Gastrocnemius medialis (tissue), 4 donors: ENCODE measurements at regions not wholly inside any gene's neighbourhood (a gene's known extent, or its start where the extent isn't known, plus 50 kb on each side); places are given as distances from the start of the nearest gene placed in this dataset.

Experiments used
- ATAC-seq, 2 donors: fragments of 150-250 bp; one replicate each; pipeline ENCODE4 v1.9.1; 2016
- DNase-seq, 2 donors: peaks; one replicate each; pipeline ENCODE4 v3.0.0-alpha.2; 2019
- H3K27ac ChIP-seq, 4 donors: fragments of 200-600 bp; sonication (generic); 1 replicate in 1 of 4; 2 replicates in 3 of 4; pipeline ENCODE4 v1.5.1; 2016 to 2018; ENCODE audit warnings: mild to moderate bottlenecking in 2 of 4, moderate library complexity in 1 of 4
- H3K27me3 ChIP-seq, 3 donors: fragments of 200-600 bp; sonication (generic) in 2 of 3; 1 replicate in 1 of 3; 2 replicates in 2 of 3; pipeline versions ENCODE4 v1.5.1 to v1.6.0; 2016 to 2019; ENCODE audit warnings: mild to moderate bottlenecking in 1 of 3, moderate library complexity in 1 of 3
- H3K36me3 ChIP-seq, 2 donors: fragments of 200-600 bp; sonication (generic) in 1 of 2; one replicate each; pipeline ENCODE4 v1.5.1; 2017 to 2018
- H3K4me1 ChIP-seq, 2 donors: fragments of 200-600 bp; sonication (generic) in 1 of 2; one replicate each; pipeline ENCODE4 v1.5.1; 2016 to 2017; ENCODE audit warnings: mild to moderate bottlenecking in 2 of 2
- H3K4me3 ChIP-seq, 4 donors: fragments of 200-600 bp; sonication (generic) in 3 of 4; 1 replicate in 1 of 4; 2 replicates in 3 of 4; pipeline ENCODE4 v1.5.1; 2016 to 2019; ENCODE audit warnings: mild to moderate bottlenecking in 2 of 4
- H3K9me3 ChIP-seq, 3 donors: fragments of 200-600 bp; sonication (generic) in 2 of 3; 1 replicate in 1 of 3; 2 replicates in 2 of 3; pipeline ENCODE4 v1.5.1; 2016 to 2019
- POLR2A ChIP-seq, 2 donors: fragments of 450-650 bp; IDR thresholded peaks; one replicate each; pipeline ENCODE4 v1.6.1; 2017; ENCODE audit warnings: antibody characterized with exemption in 2 of 2, mild to moderate bottlenecking in 2 of 2, moderate library complexity in 2 of 2
- in situ Hi-C, 4 donors: fragments of 200-750 bp; cut with MboI; loops; one replicate each; pipeline versions ENCODE4 v1.15.0 to v1.8.0; 2017; ENCODE audit warnings: low sequenced_read_pairs in 4 of 4
- intact Hi-C: fragments of 100-400 bp; cut with DNase I; formaldehyde crosslinking; loops from one replicate; pipeline ENCODE4 v1.15.1; 2023; ENCODE audit warnings: low total_unique reads
- TF ChIP-seq, protein P1 (sequence below), 5 experiments: fragments of 450-650 bp in 3 of 5; fragments of 200-600 bp in 2 of 5; sonication (generic) in 2 of 5; IDR thresholded peaks in 4 of 5; conservative IDR thresholded peaks in 1 of 5; 1 replicate in 4 of 5; 2 replicates in 1 of 5; pipeline ENCODE4 v1.5.1; 2016 to 2019; ENCODE audit warnings: antibody characterized with exemption in 5 of 5, mild to moderate bottlenecking in 3 of 5, moderate library complexity in 3 of 5

- Histone ChIP-seq H3K27ac (no peak overlapping the region), H3K9me3 (no peaks in the 10 kb centered on the region), H3K4me3 (no peak overlapping the region), H3K27me3 (no peaks in the 10 kb centered on the region), H3K4me1 (no peaks in the 10 kb centered on the region), H3K36me3 (no peaks in the 10 kb centered on the region)
- intact Hi-C loops (no loop called here), in situ Hi-C loops (no loop called here)
- DNase-seq (no peak), ATAC-seq (no peak)
- no peak for TF ChIP-seq POLR2A (IDR thresholded peaks at IDR 0.05)
- TF ChIP-seq, protein P1, sequence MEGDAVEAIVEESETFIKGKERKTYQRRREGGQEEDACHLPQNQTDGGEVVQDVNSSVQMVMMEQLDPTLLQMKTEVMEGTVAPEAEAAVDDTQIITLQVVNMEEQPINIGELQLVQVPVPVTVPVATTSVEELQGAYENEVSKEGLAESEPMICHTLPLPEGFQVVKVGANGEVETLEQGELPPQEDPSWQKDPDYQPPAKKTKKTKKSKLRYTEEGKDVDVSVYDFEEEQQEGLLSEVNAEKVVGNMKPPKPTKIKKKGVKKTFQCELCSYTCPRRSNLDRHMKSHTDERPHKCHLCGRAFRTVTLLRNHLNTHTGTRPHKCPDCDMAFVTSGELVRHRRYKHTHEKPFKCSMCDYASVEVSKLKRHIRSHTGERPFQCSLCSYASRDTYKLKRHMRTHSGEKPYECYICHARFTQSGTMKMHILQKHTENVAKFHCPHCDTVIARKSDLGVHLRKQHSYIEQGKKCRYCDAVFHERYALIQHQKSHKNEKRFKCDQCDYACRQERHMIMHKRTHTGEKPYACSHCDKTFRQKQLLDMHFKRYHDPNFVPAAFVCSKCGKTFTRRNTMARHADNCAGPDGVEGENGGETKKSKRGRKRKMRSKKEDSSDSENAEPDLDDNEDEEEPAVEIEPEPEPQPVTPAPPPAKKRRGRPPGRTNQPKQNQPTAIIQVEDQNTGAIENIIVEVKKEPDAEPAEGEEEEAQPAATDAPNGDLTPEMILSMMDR (IDR thresholded peaks at IDR 0.05 in 4 of 5, conservative IDR thresholded peaks at IDR 0.05 in 1 of 5): no peak
These were observed 765.8 kb downstream of the SLITRK5 start for GRCh38 chr13:88436974-88437373.

DNA sequence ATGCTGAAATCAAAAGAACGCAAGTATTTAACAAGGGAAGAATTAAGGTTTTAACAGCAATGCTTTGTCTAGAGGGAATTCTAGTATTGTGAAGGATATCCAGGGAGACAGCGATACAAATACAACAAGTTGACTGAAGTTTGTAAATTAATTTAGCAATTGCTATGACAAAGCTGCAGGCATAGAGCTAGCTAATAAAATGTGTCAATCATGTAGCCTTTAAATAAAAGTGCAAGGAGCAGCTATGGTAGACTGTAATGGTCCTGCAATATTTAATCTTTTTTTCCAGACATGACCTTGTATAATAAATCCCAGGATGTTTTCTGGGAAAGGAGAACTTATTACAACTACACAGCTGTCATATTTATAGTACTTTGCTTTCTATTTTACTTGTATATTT, 779.3 kb downstream of the SLITRK5 start:
- Histone ChIP-seq H3K36me3 (no peaks in the 10 kb centered on the region), H3K4me1 (no peaks in the 10 kb centered on the region), H3K27ac (no peak overlapping the region), H3K4me3 (no peak overlapping the region), H3K9me3 (no peaks in the 10 kb centered on the region), H3K27me3 (no peaks in the 10 kb centered on the region)
- in situ Hi-C loops: no loop called here
- intact Hi-C loops: no loop called here
- TF ChIP-seq, protein P1 (IDR thresholded peaks at IDR 0.05 in 4 of 5, conservative IDR thresholded peaks at IDR 0.05 in 1 of 5): no peak
- no peak for TF ChIP-seq POLR2A (IDR thresholded peaks at IDR 0.05)
- ATAC-seq (no peak), DNase-seq (no peak)

- no peaks in the 10 kb centered on the region for H3K4me1 ChIP-seq
- H3K9me3 ChIP-seq: no peaks in the 10 kb centered on the region
- H3K36me3 ChIP-seq: no peaks in the 10 kb centered on the region
- DNase-seq (no peak), ATAC-seq (no peak)
- H3K27me3 ChIP-seq: no peaks in the 10 kb centered on the region
- intact Hi-C loops (no loop called here), in situ Hi-C loops (no loop called here)
- TF ChIP-seq, protein P1 (IDR thresholded peaks at IDR 0.05 in 4 of 5, conservative IDR thresholded peaks at IDR 0.05 in 1 of 5): no peak
- no peak for TF ChIP-seq POLR2A (IDR thresholded peaks at IDR 0.05)
- no peak overlapping the region for H3K27ac ChIP-seq
- no peak overlapping the region for H3K4me3 ChIP-seq
These were observed 785.0 kb downstream of the SLITRK5 start for GRCh38 chr13:88456151-88456550.

DNA sequence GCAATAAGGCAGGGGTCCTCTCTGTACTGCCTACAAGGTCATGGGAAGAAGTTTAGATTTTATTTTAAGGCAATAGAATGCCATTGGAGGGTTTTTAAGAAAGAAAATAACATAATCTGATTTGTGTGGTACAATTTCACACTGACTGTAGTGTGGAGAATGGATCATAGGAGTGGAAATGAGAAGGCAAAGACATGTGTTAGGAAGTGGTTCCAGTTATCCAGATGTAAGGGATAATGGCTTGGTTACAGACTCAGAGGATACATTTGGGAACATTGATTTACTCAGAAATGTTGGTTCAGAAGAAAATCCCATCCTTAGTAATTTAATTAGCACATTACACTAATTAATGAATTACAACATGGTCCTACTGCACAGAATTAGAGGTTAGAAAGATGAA, 788.2 kb downstream of the SLITRK5 start:
- no peaks in the 10 kb centered on the region for H3K9me3 ChIP-seq
- intact Hi-C loops (no loop called here), in situ Hi-C loops (no loop called here)
- DNase-seq (no peak), ATAC-seq (no peak)
- TF ChIP-seq, protein P1 (IDR thresholded peaks at IDR 0.05 in 4 of 5, conservative IDR thresholded peaks at IDR 0.05 in 1 of 5): no peak
- no peak for TF ChIP-seq POLR2A (IDR thresholded peaks at IDR 0.05)
- no peaks in the 10 kb centered on the region for H3K36me3 ChIP-seq
- H3K27me3 ChIP-seq: no peaks in the 10 kb centered on the region
- H3K27ac ChIP-seq: no peak overlapping the region
- H3K4me1 ChIP-seq: no peaks in the 10 kb centered on the region
- H3K4me3 ChIP-seq: no peak overlapping the region

DNA sequence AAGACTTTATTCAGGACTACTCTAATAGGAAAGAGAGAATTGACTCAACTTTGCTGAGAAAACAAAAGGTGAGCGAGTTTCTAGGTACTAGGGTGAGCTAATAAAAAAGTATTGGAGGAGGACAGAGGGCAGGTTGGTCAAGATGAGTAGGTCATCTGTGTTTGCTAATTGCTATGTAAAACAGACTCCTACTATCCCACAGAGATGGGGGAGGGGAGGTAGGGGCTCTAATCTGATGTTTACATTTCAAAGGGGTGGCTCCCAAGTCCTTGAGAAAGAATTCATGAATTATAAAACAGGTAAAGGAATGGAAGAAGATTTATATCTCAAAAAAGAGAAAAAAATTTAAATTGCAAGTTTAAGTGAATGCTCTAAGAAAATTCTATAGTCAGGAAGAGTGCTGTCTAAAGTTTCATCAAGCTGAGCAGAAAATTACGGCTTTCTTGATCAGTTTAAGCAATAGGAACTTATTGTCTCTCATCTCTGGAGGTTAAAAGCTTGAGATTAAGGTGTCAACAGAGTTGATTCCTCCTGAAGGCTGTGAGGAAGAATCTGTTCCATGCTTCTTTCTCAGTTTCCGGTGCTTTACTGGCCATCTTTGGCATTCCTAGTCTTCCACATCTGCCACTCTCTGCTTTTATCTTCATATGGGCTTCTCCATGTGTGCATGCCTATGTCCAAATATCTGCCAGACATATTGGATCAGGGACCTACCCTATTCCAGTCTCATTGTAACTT, 790.3 kb downstream of the SLITRK5 start:
- no peak for TF ChIP-seq POLR2A (IDR thresholded peaks at IDR 0.05)
- TF ChIP-seq, protein P1 (IDR thresholded peaks at IDR 0.05 in 4 of 5, conservative IDR thresholded peaks at IDR 0.05 in 1 of 5): no peak
- Histone ChIP-seq H3K27ac (no peak overlapping the region), H3K27me3 (no peaks in the 10 kb centered on the region), H3K9me3 (no peaks in the 10 kb centered on the region), H3K36me3 (no peaks in the 10 kb centered on the region), H3K4me1 (no peaks in the 10 kb centered on the region), H3K4me3 (no peak overlapping the region)
- DNase-seq (no peak), ATAC-seq (no peak)
- intact Hi-C loops (no loop called here), in situ Hi-C loops (no loop called here)
